Osteocyte (in vitro differentiated cells): ENCODE measurements at regions not wholly inside any gene's neighbourhood (a gene's known extent, or its start where the extent isn't known, plus 50 kb on each side); places are given as distances from the start of the nearest gene placed in this dataset.

Source experiments
- DNase-seq: peaks from one replicate; pipeline ENCODE4 v3.0.0; 2021; ENCODE audit warnings: mixed read lengths; ENCODE audit not compliant: unreplicated experiment; ENCODE audit errors: extremely low spot score
- H3K27ac Mint-ChIP-seq: one replicate; pipeline ENCODE4 v1.8.0; 2021; ENCODE audit warnings: mild to moderate bottlenecking, mixed read lengths; ENCODE audit not compliant: unreplicated experiment
- H3K27me3 Mint-ChIP-seq: one replicate; pipeline ENCODE4 v1.8.0; 2021; ENCODE audit warnings: mixed read lengths; ENCODE audit not compliant: unreplicated experiment
- H3K36me3 Mint-ChIP-seq: one replicate; pipeline ENCODE4 v1.8.0; 2021; ENCODE audit warnings: mixed read lengths; ENCODE audit not compliant: unreplicated experiment
- H3K4me1 Mint-ChIP-seq: one replicate; pipeline ENCODE4 v1.8.0; 2021; ENCODE audit warnings: mixed read lengths; ENCODE audit not compliant: unreplicated experiment
- H3K4me3 Mint-ChIP-seq: one replicate; pipeline ENCODE4 v1.8.0; 2021; ENCODE audit warnings: mild to moderate bottlenecking, moderate library complexity, mixed read lengths; ENCODE audit not compliant: unreplicated experiment
- H3K9me3 Mint-ChIP-seq: one replicate; pipeline ENCODE4 v1.8.0; 2021; ENCODE audit warnings: mixed read lengths; ENCODE audit not compliant: unreplicated experiment
- CTCF ChIP-seq: fragments of 200-600 bp; sonication (generic); IDR thresholded peaks from 2 replicates; pipeline ENCODE4 v1.5.0; 2021; ENCODE audit warnings: antibody characterized with exemption, mild to moderate bottlenecking, moderate library complexity

- Mint-ChIP-seq H3K36me3 (no peaks in the 10 kb centered on the region), H3K9me3 (no peaks in the 10 kb centered on the region)
These were observed 270.8 kb downstream of the NNT start for GRCh38 chr5:43873791-43874190.

GRCh38 chr5:43859309-43859708, 256.3 kb downstream of the NNT start:
- H3K4me3 Mint-ChIP-seq, result no peak overlapping the region
- TF ChIP-seq CTCF, result no peak
- no peak for DNase-seq
- no peaks in the 10 kb centered on the region for H3K36me3 Mint-ChIP-seq
- no peak overlapping the region for H3K27ac Mint-ChIP-seq
- no peaks in the 10 kb centered on the region for H3K4me1 Mint-ChIP-seq
- no peaks in the 10 kb centered on the region for H3K27me3 Mint-ChIP-seq
- H3K9me3 Mint-ChIP-seq, result no peaks in the 10 kb centered on the region

More at GRCh38 chr5:43873791-43874190, 270.8 kb downstream of the NNT start:
- no peaks in the 10 kb centered on the region for H3K4me1 Mint-ChIP-seq
- H3K27ac Mint-ChIP-seq, result no peak overlapping the region
- H3K27me3 Mint-ChIP-seq, result peaks cover 3% of the 10 kb centered on the region
- no peak overlapping the region for H3K4me3 Mint-ChIP-seq
- DNase-seq, result no peak
- no peak for TF ChIP-seq CTCF

- no peaks in the 10 kb centered on the region for H3K36me3 Mint-ChIP-seq
- no peak for TF ChIP-seq CTCF
- H3K27ac Mint-ChIP-seq, result no peak overlapping the region
- no peaks in the 10 kb centered on the region for H3K4me1 Mint-ChIP-seq
- no peaks in the 10 kb centered on the region for H3K9me3 Mint-ChIP-seq
- no peaks in the 10 kb centered on the region for H3K27me3 Mint-ChIP-seq
- H3K4me3 Mint-ChIP-seq, result no peak overlapping the region
- no peak for DNase-seq
These were observed 252.5 kb downstream of the NNT start for GRCh38 chr5:43855452-43855851.

- no peak for DNase-seq
- Mint-ChIP-seq H3K9me3 (no peaks in the 10 kb centered on the region), H3K4me3 (no peak overlapping the region), H3K4me1 (no peaks in the 10 kb centered on the region), H3K27ac (no peak overlapping the region), H3K36me3 (no peaks in the 10 kb centered on the region), H3K27me3 (no peaks in the 10 kb centered on the region)
- no peak for TF ChIP-seq CTCF
These were observed 251.8 kb downstream of the NNT start for GRCh38 chr5:43854697-43855292.

- no peak overlapping the region for H3K4me3 Mint-ChIP-seq
- H3K36me3 Mint-ChIP-seq, result no peaks in the 10 kb centered on the region
- no peaks in the 10 kb centered on the region for H3K9me3 Mint-ChIP-seq
- no peak overlapping the region for H3K27ac Mint-ChIP-seq
- no peak for TF ChIP-seq CTCF
- H3K4me1 Mint-ChIP-seq, result no peaks in the 10 kb centered on the region
- H3K27me3 Mint-ChIP-seq, result peaks cover under 1% of the 10 kb centered on the region
- DNase-seq, result no peak
These were observed 249.3 kb downstream of the NNT start for GRCh38 chr5:43852279-43852678.
